Peyer's patch (tissue), 4 donors: ENCODE measurements at regions not wholly inside any gene's neighbourhood (a gene's known extent, or its start where the extent isn't known, plus 50 kb on each side); places are given as distances from the start of the nearest gene placed in this dataset.

ENCODE experiments used
- POLR2A ChIP-seq, 2 donors: fragments of 450-650 bp; IDR thresholded peaks; one replicate each; pipeline ENCODE4 v1.5.1; 2017; ENCODE audit warnings: antibody characterized with exemption in 2 of 2, mild to moderate bottlenecking in 2 of 2, moderate library complexity in 2 of 2
- TF ChIP-seq, protein P1 (sequence below), 6 experiments: fragments of 450-650 bp in 4 of 6; fragments of 200-600 bp in 2 of 6; sonication (generic) in 1 of 6; IDR thresholded peaks; one replicate each; pipeline ENCODE4 v1.5.1; 2017 to 2019; ENCODE audit warnings: antibody characterized with exemption in 6 of 6, mild to moderate bottlenecking in 3 of 6, moderate library complexity in 1 of 6

DNA sequence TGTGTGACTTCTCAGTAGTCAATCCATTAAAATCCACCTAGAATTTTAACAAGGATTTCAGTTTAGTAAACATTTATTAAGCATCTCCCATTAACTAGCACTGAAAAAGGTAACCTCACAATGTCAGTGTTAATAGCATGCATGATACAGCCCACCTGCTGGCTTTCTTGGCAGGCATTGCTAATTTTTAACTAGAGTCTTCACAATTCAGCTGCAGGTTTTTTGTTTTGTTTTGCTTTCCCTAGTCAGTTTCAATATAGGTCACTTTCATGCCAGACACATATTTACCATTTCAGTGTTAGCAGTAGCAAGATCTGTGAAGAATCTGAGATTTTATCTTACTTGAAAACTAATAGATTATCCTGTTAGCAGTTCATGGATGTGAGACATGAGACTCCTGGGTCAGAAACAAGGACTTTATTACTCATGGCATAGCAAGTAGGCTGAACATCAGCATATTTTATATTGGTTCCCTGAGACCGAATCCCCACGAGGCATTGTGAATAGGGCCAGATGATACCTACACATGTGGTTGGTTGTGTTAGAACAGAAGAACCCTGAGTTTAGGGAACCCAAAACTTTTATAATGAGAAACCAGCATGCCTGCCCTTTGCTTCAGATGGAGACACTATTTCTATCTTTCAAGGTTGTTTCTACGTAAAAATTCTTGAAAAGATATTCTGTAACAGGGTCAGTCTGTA, 198.0 kb upstream of the HTR2A start:
- TF ChIP-seq, protein P1, sequence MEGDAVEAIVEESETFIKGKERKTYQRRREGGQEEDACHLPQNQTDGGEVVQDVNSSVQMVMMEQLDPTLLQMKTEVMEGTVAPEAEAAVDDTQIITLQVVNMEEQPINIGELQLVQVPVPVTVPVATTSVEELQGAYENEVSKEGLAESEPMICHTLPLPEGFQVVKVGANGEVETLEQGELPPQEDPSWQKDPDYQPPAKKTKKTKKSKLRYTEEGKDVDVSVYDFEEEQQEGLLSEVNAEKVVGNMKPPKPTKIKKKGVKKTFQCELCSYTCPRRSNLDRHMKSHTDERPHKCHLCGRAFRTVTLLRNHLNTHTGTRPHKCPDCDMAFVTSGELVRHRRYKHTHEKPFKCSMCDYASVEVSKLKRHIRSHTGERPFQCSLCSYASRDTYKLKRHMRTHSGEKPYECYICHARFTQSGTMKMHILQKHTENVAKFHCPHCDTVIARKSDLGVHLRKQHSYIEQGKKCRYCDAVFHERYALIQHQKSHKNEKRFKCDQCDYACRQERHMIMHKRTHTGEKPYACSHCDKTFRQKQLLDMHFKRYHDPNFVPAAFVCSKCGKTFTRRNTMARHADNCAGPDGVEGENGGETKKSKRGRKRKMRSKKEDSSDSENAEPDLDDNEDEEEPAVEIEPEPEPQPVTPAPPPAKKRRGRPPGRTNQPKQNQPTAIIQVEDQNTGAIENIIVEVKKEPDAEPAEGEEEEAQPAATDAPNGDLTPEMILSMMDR (IDR thresholded peaks at IDR 0.05) = no peak
- TF ChIP-seq POLR2A (IDR thresholded peaks at IDR 0.05) = no peak
